AG08396 (cell line): ENCODE measurements at regions not wholly inside any gene's neighbourhood (a gene's known extent, or its start where the extent isn't known, plus 50 kb on each side); places are given as distances from the start of the nearest gene placed in this dataset.

ENCODE experiments used
- DNase-seq: peaks from one replicate; pipeline ENCODE4 v3.0.0; 2012; ENCODE audit warnings: low spot score, mixed read lengths

DNA sequence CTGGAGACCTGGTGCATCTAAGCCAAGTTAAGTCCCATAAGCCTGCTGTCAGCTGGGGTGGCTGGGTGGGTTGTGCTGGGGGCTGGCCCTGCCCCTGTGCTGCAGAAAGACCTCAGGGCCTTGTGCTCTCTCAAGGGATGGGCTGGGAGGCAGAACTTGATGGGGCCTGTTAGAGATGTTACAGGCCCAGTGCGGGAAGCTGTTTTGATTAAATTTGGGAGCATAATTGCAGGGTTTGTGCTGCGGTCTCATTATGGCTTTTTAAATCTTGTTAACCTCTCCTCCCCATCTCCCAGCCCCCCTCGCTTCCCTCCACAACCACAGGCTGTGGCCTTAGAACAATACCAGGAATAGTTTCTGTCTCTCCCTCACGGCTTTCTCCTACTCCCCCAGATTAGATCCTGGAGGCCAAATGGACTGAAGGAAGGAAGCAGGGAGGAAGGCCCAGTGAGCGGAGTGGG is 87.6 kb upstream of the TLE3 start:
- DNase-seq = no peak

DNA sequence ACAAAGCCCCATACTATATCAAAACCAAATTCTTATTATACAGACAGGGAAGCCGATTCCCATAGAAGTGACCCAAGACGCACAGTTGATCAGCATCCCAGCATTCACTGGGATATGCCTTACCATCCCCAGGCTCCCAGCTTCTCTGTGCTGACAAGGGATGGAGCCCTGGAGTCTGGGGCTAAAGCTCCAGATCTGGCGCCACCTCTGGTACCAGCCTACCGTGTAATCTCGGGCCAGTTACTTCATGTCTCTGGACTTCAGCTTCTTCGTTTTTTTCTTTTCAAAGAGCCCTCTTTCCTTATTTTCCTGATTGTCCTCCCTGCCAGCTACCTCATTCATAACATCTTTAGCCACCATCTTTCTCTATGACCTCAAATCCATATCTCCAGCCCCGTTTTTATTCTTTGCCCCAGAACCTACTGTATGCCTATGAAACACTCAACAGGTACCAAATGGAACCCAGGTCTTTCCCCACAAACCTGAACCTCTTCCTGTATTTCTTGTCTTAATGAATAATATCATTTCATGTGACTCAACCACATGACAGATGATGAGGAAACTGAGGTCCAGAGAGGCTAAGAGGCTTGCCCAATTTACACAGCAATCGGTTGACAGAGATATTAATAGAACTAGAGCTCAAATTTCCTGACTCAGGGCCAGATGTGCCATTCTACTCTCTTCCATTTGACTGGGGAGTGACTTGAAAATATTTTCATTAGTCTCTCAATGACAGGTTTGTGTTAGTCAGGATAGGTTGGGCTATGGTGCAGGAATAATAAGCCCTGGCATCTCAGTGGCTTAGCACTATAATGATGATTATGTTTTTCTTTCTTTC is 85.4 kb upstream of the TLE3 start:
- no peak for DNase-seq

DNA sequence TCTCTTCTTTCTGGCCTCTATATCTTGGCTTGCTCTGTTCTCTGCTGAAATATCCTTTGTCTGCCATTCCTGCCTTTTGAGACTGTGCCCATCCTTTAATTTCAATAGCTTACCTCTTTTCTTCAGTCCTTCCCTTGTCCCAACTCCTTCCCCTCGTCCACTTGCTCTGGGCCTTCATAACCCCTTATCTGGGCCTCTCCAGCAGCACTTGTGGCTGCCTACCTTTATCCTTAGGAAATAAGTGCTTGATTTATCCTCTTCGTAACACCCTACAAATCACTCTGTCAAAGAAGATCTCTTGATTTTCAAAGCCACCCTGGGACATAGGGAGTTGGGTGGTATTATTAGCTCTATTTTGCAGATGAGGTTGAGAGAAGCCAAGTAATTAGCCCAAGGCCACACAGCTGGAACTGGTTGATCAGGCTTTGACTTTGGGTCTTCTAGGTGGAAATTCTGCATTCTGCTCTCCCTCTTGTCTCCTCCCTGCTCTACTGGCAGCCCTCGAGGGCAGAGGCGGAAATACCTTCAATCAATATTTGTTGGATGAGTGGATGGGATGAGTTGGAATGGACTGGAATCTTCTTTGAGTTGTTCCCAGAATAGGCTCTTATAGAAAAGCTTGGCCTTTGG is 84.0 kb upstream of the TLE3 start:
- DNase-seq = no peak

DNA sequence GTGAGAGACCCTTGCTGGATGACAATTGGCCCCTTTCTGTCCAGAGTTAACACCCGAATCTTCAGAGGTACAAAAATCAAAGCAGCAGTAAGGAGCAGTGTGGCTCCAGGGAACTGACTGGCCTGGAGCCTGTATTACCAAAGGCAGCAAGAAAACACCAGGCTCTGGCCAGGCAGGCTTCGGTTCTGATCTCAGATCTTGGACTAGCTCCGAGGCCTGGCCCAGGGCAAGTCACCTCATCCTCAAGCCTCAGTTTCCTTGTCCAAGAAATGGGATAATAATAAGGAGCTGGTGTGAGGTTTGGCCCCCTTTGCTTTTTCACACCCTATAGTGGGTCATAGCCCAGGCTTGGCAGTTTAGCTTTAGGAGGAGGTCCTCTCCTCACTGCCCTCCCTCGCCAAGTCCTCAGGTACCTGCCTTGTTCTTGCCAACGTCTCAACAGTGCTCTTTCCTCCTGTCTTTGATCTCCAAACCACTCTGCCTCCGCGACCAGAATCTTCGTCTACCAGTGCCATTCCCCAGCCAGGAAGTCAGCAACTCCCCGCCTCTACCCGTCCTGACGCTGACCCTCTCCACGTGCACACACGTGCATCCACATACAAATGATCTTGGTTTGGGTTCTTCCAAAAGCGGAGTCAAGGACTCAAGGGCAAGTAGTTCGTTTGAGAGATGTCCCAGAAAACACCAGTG is 82.6 kb upstream of the TLE3 start:
- DNase-seq = no peak

DNA sequence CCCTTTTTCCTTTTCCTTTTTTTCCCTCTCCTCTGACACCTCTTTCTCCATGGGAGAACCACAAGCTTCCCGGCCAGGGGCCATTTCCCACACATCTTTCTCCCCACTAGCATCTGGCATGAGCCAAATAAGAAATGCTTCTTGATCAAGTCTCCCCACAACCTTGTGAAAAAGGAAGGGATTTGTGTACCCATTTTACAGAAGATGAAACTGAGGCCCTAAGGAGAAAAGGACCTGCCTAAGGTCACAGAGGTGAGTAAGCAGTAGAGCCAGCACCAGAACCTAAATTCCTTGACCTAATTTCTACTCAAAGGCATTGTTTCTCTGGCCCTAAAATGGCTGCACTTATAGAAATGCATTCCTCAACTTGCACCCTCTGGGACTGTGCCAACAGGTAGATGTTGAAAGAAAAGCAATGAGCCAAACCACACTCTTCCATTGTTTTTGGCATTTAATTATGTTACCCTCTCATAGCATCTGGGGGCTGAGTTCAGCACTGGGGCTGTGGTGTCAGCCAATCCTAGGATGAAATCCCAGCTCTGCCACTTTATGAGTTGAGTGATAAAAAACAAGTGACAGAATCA is 81.7 kb upstream of the TLE3 start:
- DNase-seq = no peak

DNA sequence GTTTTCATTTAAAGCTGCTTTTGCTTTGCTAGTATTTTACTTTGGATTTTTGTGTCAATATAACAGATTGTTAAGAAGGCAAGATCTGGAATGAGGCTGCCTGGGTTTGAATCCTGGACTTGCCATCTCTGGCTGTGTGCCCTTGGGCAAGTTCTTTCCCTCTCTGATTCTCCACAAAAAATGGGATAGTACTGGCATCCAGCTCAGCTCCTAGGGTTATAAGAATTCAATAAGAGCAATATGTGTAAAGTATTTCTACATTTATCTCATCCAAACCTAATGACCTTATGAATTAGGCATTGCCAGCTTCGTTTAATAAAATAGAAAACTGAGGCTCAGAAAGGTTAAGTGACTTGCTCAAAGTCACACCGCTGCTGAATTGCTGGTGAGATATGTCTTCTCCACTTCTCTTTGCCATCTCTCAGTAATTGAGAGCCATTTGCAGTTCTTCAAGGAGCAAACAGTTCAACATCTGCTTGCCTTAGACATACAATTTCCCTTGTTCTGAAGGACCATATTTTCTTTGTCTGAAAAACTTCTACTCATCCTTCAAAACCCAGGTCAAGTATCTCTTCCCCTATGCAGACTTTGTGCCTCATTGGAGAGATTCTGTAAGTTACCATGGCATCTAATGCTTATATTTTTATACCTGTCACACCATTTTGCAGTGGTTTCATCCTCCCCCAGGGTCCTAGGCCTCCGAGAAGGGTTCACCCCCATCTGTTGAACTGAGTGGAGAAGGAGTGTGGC is 80.8 kb upstream of the TLE3 start:
- DNase-seq = no peak

DNA sequence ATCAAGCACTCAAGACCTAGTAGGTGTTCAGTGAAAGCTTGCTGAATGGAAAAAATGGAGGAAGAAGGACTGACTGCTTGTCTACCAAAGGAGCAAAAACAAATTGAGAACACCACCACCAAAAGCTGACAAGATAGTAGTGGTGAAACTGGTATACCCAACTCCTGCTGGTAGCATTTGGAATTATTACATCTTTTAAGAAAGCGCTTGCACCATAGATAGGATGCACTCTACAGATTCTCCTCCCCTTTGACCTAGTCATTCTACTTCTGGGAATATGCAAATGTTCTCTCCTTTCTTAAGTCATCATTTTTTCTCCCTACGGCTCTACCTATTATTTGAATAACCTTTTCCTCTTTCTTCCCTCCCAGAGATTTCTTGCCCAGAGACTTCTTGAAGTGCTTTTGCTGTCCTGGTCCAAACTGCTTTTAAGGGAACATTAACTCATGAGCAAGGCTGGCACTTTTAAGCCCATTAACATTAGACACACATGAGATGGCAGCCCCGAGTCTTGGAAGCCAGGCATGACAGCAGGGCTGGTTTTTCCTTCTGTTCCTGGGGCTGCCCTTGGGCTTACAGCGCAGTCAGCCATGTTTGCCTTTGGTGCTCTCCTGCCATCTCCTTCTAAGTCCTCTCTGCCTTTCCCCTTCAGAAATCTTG is 75.0 kb upstream of the TLE3 start:
- DNase-seq = no peak

DNA sequence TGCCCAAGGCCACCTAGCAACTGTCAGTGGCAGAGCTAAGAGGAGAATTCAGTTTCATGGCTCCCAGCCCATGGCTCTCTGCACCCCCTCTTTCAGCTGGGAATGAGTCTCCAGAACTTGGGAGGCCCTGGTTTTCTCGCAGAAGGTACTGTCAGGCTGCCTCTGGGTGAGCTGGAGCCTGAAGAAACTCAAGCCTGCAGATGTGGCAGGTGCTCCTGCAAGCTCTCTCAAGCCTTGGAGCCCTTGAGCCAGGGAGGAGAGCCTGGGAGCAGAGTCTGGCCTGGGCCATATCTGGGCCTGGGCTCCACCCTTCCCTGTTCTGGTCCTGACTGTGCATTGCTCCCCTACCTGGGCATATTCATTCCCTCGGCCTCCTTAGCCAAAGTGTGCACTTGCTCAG is 74.4 kb upstream of the TLE3 start:
- DNase-seq = no peak

DNA sequence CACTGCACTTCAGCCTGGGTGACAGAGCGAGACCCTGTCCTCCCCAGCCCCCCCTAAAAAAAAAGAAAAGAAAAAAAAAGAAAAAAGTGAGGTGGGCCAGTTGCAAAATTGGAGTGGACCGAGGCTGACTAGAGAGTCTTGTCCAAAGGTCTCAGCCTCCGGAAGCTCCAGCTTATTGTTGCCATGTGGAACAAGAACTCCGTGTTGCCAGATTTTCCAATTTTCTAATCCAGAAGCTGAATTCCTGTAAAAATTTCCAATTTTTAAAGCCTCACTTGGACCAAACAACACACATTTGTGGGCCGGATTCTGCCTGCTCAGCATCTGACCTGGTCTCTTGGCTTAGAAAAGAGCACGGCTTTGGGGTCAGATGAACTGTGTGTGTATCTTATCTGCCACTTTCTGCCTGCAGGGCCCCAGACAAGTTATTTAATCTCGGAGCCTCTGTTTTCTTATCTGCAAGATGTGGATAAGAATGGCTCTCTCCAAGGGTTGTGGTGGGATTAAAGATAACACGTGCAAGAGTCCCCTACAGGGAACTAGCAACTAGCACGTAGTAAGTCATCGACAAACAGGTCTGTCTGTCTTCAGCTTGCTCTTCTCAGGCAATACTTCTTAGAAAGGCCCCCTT is 73.7 kb upstream of the TLE3 start:
- no peak for DNase-seq

DNA sequence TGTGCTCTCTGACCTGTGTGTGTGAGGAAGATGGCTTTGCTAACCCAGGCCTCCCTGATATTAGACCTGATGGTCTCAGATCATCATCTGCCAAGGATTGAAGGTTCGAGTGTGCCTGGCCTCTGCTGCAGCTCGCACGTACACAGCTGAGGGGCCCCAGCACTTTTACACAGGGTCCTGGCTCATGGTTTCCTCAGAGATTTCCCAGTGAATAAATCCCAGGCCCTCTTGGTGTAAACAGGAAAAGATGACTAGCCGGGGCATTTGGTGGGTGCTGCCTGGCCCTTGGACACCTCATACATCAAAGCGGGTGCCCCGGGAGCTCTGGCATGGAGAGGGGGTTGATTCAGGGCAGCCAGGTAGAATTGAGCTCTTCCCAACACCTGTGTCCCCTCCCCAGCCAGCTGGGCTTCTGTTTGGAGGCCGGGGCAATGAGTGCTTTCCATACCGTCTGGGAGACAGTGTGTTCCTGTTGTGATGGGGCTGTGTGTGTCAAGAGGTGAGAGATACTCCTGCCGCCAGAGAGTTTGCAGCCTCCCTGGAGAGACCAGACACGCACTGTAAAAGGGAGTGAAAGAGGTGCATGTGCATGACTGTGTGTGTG is 72.5 kb upstream of the TLE3 start:
- no peak for DNase-seq

DNA sequence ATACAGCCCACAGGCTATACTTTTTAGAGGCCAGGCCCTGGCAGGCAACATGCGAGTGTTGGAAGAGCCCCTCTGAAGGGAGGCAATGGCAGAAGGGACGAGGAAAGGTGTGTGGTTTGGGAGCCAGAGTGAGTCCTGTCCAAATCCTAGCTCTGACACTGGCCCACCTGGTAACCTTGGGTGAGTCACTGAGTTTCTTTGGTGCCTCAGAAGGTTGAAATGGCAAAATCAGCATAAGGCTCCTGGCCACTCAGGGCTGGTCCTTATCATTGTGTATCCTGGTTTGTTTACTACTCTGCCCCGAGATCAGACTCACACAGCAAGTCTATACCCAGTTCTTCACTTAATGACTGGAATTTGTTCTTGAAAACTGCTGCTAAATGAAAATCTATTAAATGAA is 71.4 kb upstream of the TLE3 start:
- no peak for DNase-seq

DNA sequence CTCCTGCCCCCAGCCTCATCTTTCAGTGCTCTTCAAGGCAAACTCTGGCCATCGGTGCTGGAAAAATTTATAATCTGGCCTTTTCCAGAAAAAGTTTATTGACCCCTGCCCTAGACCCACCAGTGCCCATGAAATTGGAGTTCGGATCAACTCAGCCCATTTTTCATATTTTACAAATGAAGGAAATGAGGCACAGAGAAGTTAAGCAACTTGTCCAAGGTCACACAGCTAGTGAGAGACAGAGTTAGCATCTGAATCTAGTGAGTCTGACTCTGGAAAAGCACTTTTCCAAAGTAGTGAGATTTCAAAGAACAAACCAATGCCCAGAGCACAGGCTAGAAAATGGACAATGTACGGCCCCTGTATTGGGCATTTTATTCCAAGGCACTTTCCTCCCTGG is 69.4 kb upstream of the TLE3 start:
- no peak for DNase-seq

DNA sequence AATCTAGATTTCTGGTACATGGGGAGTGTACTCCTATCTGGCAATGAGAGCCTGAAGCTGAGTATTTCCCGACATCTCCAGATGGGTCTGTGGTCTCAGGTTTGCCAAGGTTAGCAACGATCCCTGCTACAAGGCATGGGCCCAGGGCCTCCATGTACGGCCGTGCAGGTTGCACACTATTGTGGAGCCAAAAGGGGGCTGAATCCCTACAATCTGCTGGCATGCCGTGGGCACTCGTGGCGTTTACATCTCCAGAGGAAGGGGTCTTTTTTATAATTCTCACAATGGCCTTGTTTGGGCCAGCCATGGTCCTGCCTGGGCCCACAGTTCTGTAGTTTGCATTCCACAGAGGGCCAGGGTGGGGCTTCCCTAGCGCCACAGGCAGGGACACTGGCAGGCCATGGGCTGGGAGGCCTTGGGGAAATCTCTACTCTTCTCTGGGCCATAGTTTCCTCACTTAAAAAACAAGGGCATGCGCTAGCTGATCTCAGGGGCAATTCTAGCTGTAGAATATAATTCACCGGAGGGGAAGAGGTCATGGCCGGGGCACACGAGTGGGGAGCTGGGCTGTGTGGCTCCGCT is 68.9 kb upstream of the TLE3 start:
- DNase-seq = no peak

DNA sequence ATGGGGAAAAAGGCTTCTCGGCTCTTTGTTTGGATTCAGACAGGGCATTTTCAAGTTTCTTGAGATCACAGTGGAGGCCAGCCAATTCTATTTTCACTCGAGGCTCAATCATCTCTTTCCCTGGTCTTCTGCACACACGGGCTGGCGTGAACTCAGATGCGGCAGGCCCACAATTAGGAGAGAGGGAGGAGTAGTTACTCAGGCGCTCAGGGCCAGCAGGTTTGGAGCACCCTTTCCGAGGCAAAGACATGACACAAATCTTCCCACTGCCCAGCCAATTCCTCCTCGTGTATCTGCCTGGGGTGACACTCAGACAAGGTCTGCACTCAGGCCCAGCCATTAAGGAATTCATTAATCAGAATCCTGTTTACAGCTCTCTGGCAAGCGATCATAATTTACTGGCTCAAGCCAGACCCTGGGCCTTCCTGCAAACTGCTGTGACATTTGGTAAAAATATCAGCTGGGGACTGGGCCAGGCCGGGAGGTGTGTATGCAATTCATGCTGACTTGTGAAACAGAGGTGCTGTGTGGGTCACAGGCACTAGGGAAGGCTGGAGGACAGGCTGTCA is 68.1 kb upstream of the TLE3 start:
- DNase-seq = no peak

DNA sequence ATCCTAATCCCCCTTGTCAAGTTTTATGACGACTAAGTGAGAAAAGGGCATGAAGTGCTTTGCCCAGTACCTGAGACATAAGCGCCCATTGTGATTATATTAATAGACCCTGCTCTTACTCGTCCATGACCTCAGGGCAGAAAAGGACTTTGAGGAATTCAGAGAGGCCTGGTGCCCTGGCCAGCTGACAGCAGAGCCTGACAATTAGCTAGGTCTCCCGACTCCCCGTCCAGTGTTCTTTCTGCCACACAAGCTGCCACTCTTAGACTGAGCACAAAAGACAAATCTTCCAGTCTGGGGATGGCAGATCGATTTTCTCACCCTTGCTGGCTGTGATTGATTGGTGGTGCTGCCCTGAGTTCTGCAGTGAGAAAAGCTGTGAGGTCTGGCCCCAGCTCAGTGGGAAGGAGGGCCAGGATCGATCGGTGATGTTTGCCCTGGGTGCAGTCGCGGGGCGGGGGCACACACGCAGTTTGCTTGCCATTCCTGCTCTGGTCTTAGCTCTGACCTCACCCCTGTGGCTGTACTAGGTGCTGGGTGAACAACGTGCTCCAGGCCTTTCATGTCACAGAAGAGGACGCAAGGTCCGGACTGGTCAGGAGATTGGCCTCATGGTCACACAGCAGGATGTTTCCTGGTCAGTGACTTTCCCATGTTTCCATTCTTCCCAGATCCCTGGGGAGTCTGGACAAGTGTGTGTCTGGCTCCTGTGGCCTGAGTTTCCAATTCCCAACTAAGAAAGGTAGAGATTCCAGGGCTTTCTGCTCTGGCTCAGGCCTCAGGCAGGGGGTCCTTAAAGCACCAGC is 67.4 kb upstream of the TLE3 start:
- no peak for DNase-seq

DNA sequence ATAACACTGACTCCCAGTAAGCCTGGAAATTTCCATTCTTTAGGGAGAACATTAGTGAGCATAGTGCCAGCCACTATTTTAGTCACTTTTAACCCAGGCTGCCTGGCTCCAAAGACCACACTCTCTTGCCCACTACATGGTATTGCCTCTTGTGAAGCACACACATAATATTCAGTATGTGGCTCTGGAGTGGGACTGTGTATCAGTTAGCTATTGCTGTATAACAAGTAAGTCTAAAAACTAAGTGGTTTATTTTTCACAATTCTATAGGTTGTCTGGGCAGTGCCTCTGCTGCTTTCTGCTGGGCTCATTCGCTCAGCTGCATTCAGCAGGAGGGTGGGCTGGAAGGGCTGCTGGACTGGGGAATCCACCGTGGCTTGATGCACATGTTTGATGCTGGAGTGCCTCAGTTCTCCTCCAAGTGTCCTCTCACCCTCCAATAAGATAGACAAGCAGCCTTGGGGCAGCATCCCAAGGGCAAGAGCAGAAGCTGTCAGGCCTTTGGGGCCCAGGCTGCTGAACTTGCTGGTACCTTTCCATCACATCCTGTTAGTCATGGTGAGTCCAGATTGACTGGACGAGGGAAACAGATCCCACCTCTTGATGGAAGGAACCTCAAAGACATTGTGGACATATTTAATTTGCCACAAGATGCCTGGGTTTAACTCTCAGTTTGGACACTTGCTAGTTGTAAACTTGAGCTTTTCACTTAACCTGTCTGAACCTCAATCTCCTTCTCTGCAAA is 66.6 kb upstream of the TLE3 start:
- no peak for DNase-seq

DNA sequence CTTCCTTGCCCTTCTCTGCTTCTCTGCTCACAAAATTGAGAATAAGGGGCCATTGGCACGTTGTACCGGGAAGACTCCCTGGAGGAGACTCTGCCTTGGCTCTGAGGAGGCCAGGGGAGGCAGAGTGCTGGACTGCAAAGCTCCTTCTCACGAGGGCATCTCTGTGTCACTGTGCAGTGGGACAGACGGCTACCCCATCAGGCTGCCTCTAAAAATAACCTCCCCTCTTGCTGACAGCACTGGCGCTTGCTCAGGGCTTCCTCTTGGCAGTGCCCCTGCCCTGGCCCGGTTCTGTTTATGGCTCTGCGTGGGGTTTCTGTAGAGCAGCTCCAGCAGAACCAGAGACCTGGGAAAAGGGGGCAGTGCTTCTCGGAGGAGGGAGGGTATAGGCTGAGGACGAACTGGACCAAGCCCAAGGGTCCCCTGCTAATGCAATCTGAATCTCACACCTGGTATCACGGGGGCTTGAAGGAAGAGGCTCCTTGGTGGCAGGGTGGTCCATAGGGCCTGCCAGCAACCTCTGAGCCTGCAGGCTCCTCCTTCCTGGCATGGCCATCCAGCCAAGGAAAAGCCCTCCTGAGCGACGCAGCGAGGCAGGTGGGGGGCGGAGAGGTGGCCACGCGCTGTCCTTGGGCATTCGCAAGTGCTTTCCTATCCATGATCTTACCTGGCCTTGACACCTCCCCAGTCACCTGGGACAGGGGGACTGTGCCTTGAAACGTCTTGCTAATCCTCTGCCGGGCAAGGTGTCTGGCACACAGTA is 63.3 kb upstream of the TLE3 start:
- no peak for DNase-seq

DNA sequence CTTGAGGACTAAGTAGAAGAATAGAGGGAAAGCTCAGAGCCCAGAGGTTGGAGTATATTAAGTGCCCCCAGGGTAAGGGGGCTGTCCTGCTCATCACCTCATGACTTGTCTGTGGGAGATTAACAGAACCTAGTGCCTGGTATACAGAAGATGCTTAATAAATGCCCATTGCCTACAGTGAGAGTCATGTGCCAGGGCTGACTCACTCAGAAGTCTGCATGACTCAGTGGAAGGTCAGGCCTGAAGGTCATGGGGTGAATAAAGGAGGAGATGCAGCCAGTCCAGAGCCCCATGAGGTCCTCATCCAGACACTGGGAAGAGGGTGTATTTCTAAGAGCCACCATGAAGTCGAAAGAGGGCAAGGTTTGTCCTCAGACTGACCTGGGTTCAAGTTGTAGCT is 62.5 kb upstream of the TLE3 start:
- no peak for DNase-seq
